Left colon (tissue), 2 donors: ENCODE measurements at regions not wholly inside any gene's neighbourhood (a gene's known extent, or its start where the extent isn't known, plus 50 kb on each side); places are given as distances from the start of the nearest gene placed in this dataset.
"Not testable (repeated sequence)": the region's sequence is repeated elsewhere in the genome, so short reads cannot be mapped to it uniquely, and the experiment has no call there.

Experiments
- ATAC-seq: fragments of 200-7000 bp; cut with Tn5 transposase; one replicate; pipeline ENCODE4 v1.9.1; 2020; ENCODE audit warnings: mild to moderate bottlenecking, moderate library complexity
- DNase-seq, 2 donors: peaks; one replicate each; pipeline ENCODE4 v3.0.0-alpha.2; 2020
- intact Hi-C, 2 donors: fragments of 100-400 bp; cut with DNase I in 1 of 2; cut with micrococcal nuclease in 1 of 2; formaldehyde crosslinking; loops; one replicate each; pipeline versions ENCODE4 v1.11.2 to v1.14.0; 2022; cut with DNase I, micrococcal nuclease
- donor health status: DM: no; HTN: no; CAD: no.
- donor health status: DM: yes; HTN: yes; CAD: no.

- ATAC-seq (no peak), DNase-seq (no peak)
- intact Hi-C loops: no loop called here
These were observed 63.0 kb downstream of the HLX start for GRCh38 chr1:220942278-220942677.

DNA sequence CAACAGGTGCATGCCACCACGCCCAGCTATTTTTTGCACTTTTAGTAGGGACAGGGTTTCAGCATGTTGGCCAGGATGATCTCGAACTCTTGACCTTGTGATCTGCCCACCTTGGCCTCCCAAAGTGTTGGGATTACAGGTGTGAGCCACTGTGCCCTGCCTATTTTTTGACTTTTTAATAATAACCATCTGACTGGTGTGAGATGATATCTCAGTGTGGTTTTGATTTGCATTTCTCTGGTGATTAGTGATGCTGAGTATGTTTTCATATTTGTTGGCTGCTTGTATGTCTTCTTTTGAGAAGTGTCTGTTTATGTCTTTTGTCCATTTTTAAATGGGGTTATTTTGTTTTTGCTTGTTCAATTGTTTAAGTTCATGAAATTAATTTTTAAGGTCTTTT, 63.7 kb downstream of the HLX start:
- ATAC-seq, intact Hi-C loops, DNase-seq: not testable (repeated sequence)

- ATAC-seq (no peak), DNase-seq (no peak)
- intact Hi-C loops: no loop called here
These were observed 64.2 kb downstream of the HLX start for GRCh38 chr1:220943319-220943996.

GRCh38 chr1:220950576-220950975, 71.3 kb downstream of the HLX start:
- DNase-seq (no peak), ATAC-seq (no peak)
- intact Hi-C loops: no loop called here

DNA sequence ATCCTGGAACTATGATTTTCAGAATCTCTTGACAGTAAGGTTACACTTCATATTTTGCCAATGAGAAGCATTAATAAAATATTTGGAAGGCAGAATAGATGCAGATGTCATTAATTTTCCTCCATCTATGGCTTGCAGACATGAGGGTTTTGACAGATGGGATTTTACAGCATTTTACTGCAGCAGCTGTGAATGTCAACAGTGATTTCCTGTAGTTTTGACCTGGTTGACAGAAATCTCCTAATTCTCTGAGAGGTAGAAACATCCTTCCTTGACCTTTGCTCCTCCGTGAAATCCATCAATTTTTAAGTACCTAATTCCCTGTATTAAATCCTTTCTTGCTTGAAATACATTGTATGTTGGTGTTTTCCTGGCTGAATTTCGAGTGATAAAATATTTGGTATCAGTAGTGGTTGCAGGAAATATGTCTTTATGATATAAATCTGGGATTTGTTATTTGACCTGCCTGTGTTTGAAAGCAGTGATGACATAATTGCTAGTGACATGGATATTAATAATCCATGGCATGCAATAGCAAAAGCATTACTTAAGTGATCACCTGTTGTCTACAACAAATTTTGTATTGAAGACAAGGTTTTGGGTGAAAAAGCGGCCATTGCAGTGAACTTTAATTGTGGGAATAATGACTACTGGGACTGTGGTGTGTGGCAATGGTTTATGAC, 73.9 kb downstream of the HLX start:
- intact Hi-C loops: no loop called here
- ATAC-seq (no peak), DNase-seq (no peak)

GRCh38 chr1:220954321-220955075, 75.3 kb downstream of the HLX start:
- ATAC-seq (no peak), DNase-seq (no peak)
- intact Hi-C loops: no loop called here

- no peak for DNase-seq
- intact Hi-C loops: no loop called here
- ATAC-seq: no peak
These were observed 75.9 kb downstream of the HLX start for GRCh38 chr1:220955116-220955515.

DNA sequence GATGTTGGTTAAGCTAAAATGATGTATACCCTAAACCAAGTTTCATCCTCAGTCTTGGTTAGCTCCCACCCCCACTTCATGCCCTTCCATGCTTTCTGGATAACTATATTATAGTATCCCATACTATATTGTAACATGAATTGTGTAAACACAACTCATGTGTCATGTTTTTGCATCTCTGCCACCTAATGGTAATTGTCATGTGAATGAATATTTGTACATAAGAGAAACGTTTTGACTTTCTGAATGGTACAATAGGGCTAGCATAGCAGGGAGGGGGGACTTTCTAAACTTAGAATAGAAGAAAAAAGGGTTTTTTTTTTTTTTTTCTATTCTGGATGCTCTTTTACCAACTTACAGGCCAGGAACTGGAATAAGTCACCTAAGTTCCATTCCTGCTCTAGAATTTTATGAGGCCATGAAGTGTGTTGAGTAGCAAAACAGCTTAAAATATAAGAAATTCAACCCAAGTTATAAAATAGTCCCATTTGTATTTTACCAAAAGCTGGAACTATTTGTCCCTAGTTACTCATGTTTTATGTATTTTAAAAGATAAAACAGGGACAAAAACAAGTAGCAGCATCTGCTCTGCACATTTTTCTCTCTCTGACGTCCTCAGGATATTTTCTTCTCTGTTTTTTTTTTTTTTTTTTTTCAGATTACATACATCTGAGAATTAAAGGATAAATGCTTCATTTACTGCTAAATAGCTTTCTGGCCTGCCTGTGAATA, 77.4 kb downstream of the HLX start:
- ATAC-seq (no peak), DNase-seq (no peak)
- intact Hi-C loops: no loop called here

- intact Hi-C loops: no loop called here
- DNase-seq (no peak), ATAC-seq (no peak)
These were observed 78.0 kb downstream of the HLX start for GRCh38 chr1:220957233-220957605.

DNA sequence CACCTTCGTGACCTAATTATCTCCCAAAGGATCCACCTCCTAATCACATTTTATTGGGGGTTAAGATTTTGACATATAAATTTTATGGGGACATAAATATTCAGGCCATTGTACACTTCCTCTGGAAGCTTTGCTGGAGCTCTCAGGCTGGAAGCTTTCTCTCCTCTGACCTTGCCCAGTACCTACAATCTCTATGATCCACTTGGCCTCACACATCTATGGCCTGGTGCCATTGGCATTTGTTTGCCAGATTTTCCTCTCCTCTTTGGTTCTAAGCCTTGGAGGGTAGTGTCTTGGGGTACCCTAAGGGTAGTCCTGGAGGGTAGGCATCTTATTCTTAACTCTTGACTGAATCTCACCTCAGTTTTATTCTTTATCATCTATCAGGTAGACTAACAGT, 79.0 kb downstream of the HLX start:
- no peak for DNase-seq
- intact Hi-C loops: no loop called here
- no peak for ATAC-seq

DNA sequence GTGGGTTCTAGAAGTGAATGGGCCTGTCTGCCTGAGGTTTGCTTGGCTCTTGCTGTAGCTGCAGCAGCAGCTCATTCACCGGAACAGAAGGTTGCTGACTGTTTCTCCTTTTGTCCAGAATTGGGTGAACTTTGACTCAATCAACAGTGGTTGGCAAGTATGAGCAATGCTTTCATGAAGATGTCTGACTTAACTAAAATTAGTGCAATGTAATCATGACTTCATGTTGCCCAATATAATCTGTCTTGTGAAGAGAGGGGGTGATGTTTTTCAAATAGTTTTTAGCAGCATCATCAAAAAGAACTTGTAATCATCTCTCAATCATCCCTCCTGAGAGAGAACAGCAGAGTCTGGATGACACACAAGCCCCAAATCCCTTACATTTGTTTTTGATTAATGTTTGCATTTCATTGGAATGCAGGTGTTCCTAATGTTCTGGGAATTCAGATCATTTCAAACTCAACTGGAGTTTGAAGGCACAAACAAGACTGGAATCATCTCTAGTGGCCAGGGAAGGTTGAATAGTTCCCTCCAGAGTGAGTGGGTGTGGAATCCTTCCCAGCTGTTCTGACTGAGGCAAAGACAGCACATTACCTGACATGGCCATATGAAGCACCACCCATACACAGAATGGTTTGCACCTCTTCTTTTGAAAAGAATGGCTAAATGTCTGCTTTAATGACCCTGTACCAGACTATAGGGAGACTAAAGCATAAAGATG, 82.9 kb downstream of the HLX start:
- no peak for DNase-seq
- intact Hi-C loops: no loop called here
- ATAC-seq: no peak

GRCh38 chr1:220966041-220966440, 86.8 kb downstream of the HLX start:
- intact Hi-C loops: no loop called here
- no peak for ATAC-seq
- DNase-seq: no peak

DNA sequence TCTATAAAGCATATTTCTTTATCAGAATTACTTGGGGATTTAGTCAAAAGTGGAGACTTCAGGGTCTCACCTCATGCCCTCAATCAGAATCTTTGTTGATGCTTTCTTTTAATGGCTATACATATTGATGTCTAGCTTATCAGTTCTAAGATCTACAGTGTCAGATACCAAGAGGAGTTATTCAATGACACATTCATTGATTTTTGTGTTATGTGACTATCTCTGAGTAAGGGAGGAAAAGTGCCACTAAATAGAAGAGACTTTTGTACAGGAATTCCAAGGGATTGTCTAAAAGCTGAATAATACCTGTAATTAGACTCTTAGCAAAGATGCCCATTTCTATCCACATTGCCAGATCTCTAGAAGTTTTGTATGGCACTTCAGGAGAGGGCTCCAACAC, 87.2 kb downstream of the HLX start:
- intact Hi-C loops: no loop called here
- DNase-seq: no peak
- no peak for ATAC-seq

DNA sequence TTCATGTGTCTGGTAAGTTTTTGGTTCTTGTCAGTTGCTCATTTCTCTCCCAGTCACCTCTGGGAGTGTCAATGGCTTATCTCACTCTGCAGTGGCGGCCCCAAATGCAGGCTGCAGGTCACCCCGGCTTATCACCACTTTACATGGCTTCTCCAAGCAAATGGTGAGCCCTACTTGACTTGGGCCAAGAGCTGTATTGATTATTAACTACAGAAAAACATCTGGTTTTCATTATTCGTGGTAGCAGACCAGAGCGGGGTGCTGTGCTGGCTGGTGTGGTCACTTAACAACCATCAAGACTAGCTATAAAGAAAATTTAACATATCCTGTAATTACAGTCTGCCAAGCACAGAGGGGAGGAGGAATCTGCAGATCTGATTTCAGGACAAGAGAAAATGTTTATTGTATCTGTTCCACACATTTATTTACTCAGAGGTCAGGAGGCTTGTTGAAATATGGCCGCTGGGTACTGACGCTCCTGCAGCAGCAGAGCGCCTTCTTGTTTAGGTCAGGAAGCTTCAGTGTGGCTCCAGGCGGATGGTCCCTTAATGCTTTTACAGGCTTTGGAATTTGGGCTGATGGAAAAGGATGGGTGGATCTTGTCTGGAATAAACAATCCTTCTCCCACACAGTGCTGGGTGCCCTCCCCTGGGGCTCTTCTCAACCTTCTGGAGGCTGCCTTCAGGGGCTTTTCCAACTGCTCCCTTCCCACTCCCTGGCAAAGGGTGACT, 87.8 kb downstream of the HLX start:
- DNase-seq (no peak), ATAC-seq (no peak)
- intact Hi-C loops: no loop called here

GRCh38 chr1:220967911-220968310, 88.7 kb downstream of the HLX start:
- intact Hi-C loops: no loop called here
- DNase-seq (no peak), ATAC-seq (no peak)

DNA sequence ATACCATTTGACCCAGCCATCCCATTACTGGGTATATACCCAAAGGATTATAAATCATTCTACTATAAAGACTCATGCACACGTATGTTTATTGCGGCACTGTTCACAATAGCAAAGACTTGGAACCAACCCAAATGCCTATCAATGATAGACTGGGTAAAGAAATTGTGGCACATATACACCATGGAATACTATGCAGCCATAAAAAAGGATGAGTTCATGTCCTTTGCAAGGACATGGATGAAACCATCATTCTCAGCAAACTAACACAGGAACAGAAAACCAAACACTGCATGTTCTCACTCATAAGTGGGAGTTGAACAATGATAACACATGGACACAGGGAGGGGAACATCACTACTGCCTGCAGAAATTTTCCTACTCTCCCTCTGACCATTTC, 90.0 kb downstream of the HLX start:
- ATAC-seq, DNase-seq, intact Hi-C loops: not testable (repeated sequence)

DNA sequence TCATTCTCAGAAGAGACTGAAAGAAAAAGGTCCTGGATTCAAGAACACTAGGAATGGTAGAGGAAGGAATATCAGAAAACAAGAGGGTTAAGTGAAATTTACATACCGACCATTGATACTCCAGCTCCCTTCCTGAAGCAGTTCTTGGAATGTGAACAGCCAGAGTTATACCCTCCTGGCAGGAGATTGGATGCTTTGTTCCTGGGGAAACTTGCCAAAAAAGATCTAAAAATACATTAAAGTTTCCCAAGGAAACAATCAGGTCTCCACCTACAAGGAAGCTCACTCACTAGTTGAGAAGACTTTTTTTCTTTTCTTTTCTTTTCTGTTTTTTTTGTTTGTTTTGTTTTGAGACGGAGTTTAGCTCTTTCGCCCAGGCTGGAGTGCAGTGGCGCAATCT, 91.1 kb downstream of the HLX start:
- no peak for DNase-seq
- ATAC-seq: no peak
- intact Hi-C loops: no loop called here

DNA sequence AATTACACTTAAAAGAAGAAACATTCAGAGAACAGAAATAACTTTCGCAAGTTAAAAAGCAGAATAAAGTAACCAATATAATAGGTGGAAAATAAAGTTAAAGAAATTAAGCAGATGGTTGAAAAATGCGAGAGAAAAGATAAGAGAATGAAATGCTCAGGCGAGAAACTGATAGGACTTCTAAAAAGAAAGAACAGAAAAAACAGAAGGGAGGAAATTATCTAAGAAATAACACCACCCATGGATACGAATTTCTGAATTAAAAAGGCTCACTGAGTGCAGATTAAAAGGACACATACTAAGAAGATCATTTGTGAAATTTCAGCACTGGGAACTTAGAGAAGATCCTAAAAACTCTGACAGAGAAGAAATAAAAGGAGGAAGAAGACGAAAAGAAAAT, 92.0 kb downstream of the HLX start:
- intact Hi-C loops: no loop called here
- no peak for ATAC-seq

More for the DNA sequence above, 92.0 kb downstream of the HLX start:
- no peak for DNase-seq
